ENCODE measurements at regions not wholly inside any gene's neighbourhood (a gene's known extent, or its start where the extent isn't known, plus 50 kb on each side); places are given as distances from the start of the nearest gene placed in this dataset.

GRCh38 chr2:19478409-19478808 lies 120.0 kb upstream of the OSR1 start:
- no peak for TF ChIP-seq CTCF (IDR thresholded peaks at IDR 0.05)
- no peak for TF ChIP-seq POLR2A (IDR thresholded peaks at IDR 0.05)
